ENCODE measurements at regions not wholly inside any gene's neighbourhood (a gene's known extent, or its start where the extent isn't known, plus 50 kb on each side); places are given as distances from the start of the nearest gene placed in this dataset.
A peak's percentile ranks its signal among the peaks of the same experiment; 100 is the strongest.

GRCh38 chr2:145687442-145688134 lies 1167.7 kb upstream of the ZEB2 start:
- no peak overlapping the region for H3K4me3 ChIP-seq (ENCODE audit: low read depth, low read length)

GRCh38 chr2:145685383-145686050 lies 1165.6 kb upstream of the ZEB2 start:
- H3K4me1 ChIP-seq (ENCODE audit: control insufficient read depth, insufficient read depth, low read length) = no peaks in the 10 kb centered on the region
- H3K27me3 ChIP-seq (ENCODE audit: control insufficient read depth, insufficient read depth, low read length) = no peaks in the 10 kb centered on the region
- H3K27ac ChIP-seq (ENCODE audit: low read depth, low read length) = no peak overlapping the region
- no peak for DNase-seq (ENCODE audit: low read depth in 4 of 6, low spot score in 6 of 6)
- H3K36me3 ChIP-seq (ENCODE audit: control insufficient read depth, insufficient read depth, low read length) = no peaks in the 10 kb centered on the region
- WGBS (ENCODE audit: insufficient coverage) = 100% methylated on average over 1 of the region's 4 CpGs
- H3K9me3 ChIP-seq (ENCODE audit: control insufficient read depth, insufficient read depth, low read length) = no peaks in the 10 kb centered on the region
- no peak overlapping the region for H3K4me3 ChIP-seq (ENCODE audit: low read depth, low read length)

More at GRCh38 chr2:145687442-145688134, 1167.7 kb upstream of the ZEB2 start:
- Histone ChIP-seq H3K27ac (ENCODE audit: low read depth, low read length) (no peak overlapping the region), H3K9me3 (ENCODE audit: control insufficient read depth, insufficient read depth, low read length) (no peaks in the 10 kb centered on the region), H3K27me3 (ENCODE audit: control insufficient read depth, insufficient read depth, low read length) (no peaks in the 10 kb centered on the region), H3K4me1 (ENCODE audit: control insufficient read depth, insufficient read depth, low read length) (no peaks in the 10 kb centered on the region), H3K36me3 (ENCODE audit: control insufficient read depth, insufficient read depth, low read length) (no peaks in the 10 kb centered on the region)
- peak in 1 of 6 donors; percentile 4 for DNase-seq (ENCODE audit: low read depth in 4 of 6, low spot score in 6 of 6)
- WGBS (ENCODE audit: insufficient coverage) = no CpG with 5 or more reads among the region's 4 CpGs

DNA sequence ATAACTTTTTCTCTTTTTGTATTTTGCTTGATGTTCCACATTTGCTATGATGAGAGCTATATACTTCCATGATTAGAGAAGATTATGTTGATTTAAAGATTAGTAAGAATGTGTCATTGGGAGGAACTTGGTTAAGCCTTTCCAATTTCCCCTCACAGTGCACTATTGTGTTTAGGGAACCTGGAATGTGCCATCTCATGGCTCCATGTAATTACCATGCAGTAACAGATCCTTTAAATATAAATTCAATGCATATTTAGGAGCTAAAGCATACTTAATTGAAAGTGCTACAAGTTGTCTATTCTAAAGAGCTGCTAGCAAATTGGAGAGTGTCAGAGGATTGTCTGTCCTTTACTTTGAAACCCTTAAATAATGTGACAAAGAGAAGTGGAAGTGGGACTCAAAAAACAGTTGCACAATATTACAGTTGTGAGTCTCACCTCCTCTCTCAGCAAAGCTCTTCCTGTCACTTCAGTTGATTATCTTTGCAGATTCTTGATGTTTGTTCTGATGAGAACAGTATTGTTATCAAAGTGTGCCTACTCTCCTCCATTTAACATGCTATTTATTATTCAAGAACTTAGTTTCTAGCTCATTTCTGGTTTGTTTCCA lies 1162.7 kb upstream of the ZEB2 start:
- Histone ChIP-seq H3K4me1 (ENCODE audit: control insufficient read depth, insufficient read depth, low read length) (no peaks in the 10 kb centered on the region), H3K36me3 (ENCODE audit: control insufficient read depth, insufficient read depth, low read length) (no peaks in the 10 kb centered on the region), H3K9me3 (ENCODE audit: control insufficient read depth, insufficient read depth, low read length) (no peaks in the 10 kb centered on the region), H3K4me3 (ENCODE audit: low read depth, low read length) (no peak overlapping the region), H3K27ac (ENCODE audit: low read depth, low read length) (no peak overlapping the region), H3K27me3 (ENCODE audit: control insufficient read depth, insufficient read depth, low read length) (no peaks in the 10 kb centered on the region)
- DNase-seq (ENCODE audit: low read depth in 4 of 6, low spot score in 6 of 6) = no peak

GRCh38 chr2:145680276-145680675 lies 1160.4 kb upstream of the ZEB2 start:
- Histone ChIP-seq H3K27ac (ENCODE audit: low read depth, low read length) (no peak overlapping the region), H3K4me1 (ENCODE audit: control insufficient read depth, insufficient read depth, low read length) (no peaks in the 10 kb centered on the region), H3K36me3 (ENCODE audit: control insufficient read depth, insufficient read depth, low read length) (no peaks in the 10 kb centered on the region), H3K4me3 (ENCODE audit: low read depth, low read length) (no peak overlapping the region), H3K9me3 (ENCODE audit: control insufficient read depth, insufficient read depth, low read length) (no peaks in the 10 kb centered on the region), H3K27me3 (ENCODE audit: control insufficient read depth, insufficient read depth, low read length) (no peaks in the 10 kb centered on the region)
- no CpG with 5 or more reads among the region's 2 CpGs for WGBS (ENCODE audit: insufficient coverage)
- DNase-seq (ENCODE audit: low read depth in 4 of 6, low spot score in 6 of 6) = no peak

GRCh38 chr2:145677371-145677770 lies 1157.5 kb upstream of the ZEB2 start:
- no peaks in the 10 kb centered on the region for H3K9me3 ChIP-seq (ENCODE audit: control insufficient read depth, insufficient read depth, low read length)
- WGBS (ENCODE audit: insufficient coverage) = 100% methylated on average over 1 of the region's 2 CpGs
- DNase-seq (ENCODE audit: low read depth in 4 of 6, low spot score in 6 of 6) = no peak

GRCh38 chr2:145674705-145675104 lies 1154.8 kb upstream of the ZEB2 start:
- H3K27me3 ChIP-seq (ENCODE audit: control insufficient read depth, insufficient read depth, low read length) = no peaks in the 10 kb centered on the region
- no CpG with 5 or more reads among the region's 3 CpGs for WGBS (ENCODE audit: insufficient coverage)
- H3K27ac ChIP-seq (ENCODE audit: low read depth, low read length) = no peak overlapping the region
- DNase-seq (ENCODE audit: low read depth in 4 of 6, low spot score in 6 of 6) = no peak
- no peaks in the 10 kb centered on the region for H3K36me3 ChIP-seq (ENCODE audit: control insufficient read depth, insufficient read depth, low read length)
- no peaks in the 10 kb centered on the region for H3K9me3 ChIP-seq (ENCODE audit: control insufficient read depth, insufficient read depth, low read length)
- H3K4me1 ChIP-seq (ENCODE audit: control insufficient read depth, insufficient read depth, low read length) = no peaks in the 10 kb centered on the region
- no peak overlapping the region for H3K4me3 ChIP-seq (ENCODE audit: low read depth, low read length)

More at GRCh38 chr2:145677371-145677770, 1157.5 kb upstream of the ZEB2 start:
- Histone ChIP-seq H3K4me3 (ENCODE audit: low read depth, low read length) (no peak overlapping the region), H3K4me1 (ENCODE audit: control insufficient read depth, insufficient read depth, low read length) (no peaks in the 10 kb centered on the region), H3K27ac (ENCODE audit: low read depth, low read length) (no peak overlapping the region), H3K27me3 (ENCODE audit: control insufficient read depth, insufficient read depth, low read length) (no peaks in the 10 kb centered on the region), H3K36me3 (ENCODE audit: control insufficient read depth, insufficient read depth, low read length) (no peaks in the 10 kb centered on the region)

GRCh38 chr2:145669301-145669700 lies 1149.4 kb upstream of the ZEB2 start:
- Histone ChIP-seq H3K27ac (ENCODE audit: low read depth, low read length) (no peak overlapping the region), H3K4me3 (ENCODE audit: low read depth, low read length) (no peak overlapping the region)
- no CpG with 5 or more reads among the region's 1 CpG for WGBS (ENCODE audit: insufficient coverage)

GRCh38 chr2:145666552-145666951 lies 1146.6 kb upstream of the ZEB2 start:
- H3K36me3 ChIP-seq (ENCODE audit: control insufficient read depth, insufficient read depth, low read length) = no peaks in the 10 kb centered on the region
- no peak overlapping the region for H3K27ac ChIP-seq (ENCODE audit: low read depth, low read length)
- H3K9me3 ChIP-seq (ENCODE audit: control insufficient read depth, insufficient read depth, low read length) = no peaks in the 10 kb centered on the region
- no peak overlapping the region for H3K4me3 ChIP-seq (ENCODE audit: low read depth, low read length)
- no peaks in the 10 kb centered on the region for H3K4me1 ChIP-seq (ENCODE audit: control insufficient read depth, insufficient read depth, low read length)
- 90% methylated on average over 1 of the region's 3 CpGs for WGBS (ENCODE audit: insufficient coverage)
- no peaks in the 10 kb centered on the region for H3K27me3 ChIP-seq (ENCODE audit: control insufficient read depth, insufficient read depth, low read length)
- no peak for DNase-seq (ENCODE audit: low read depth in 4 of 6, low spot score in 6 of 6)

More at GRCh38 chr2:145669301-145669700, 1149.4 kb upstream of the ZEB2 start:
- Histone ChIP-seq H3K36me3 (ENCODE audit: control insufficient read depth, insufficient read depth, low read length) (no peaks in the 10 kb centered on the region), H3K27me3 (ENCODE audit: control insufficient read depth, insufficient read depth, low read length) (no peaks in the 10 kb centered on the region), H3K4me1 (ENCODE audit: control insufficient read depth, insufficient read depth, low read length) (no peaks in the 10 kb centered on the region), H3K9me3 (ENCODE audit: control insufficient read depth, insufficient read depth, low read length) (no peaks in the 10 kb centered on the region)
- no peak for DNase-seq (ENCODE audit: low read depth in 4 of 6, low spot score in 6 of 6)

- Histone ChIP-seq H3K9me3 (ENCODE audit: control insufficient read depth, insufficient read depth, low read length) (no peaks in the 10 kb centered on the region), H3K27me3 (ENCODE audit: control insufficient read depth, insufficient read depth, low read length) (no peaks in the 10 kb centered on the region), H3K4me1 (ENCODE audit: control insufficient read depth, insufficient read depth, low read length) (no peaks in the 10 kb centered on the region), H3K4me3 (ENCODE audit: low read depth, low read length) (no peak overlapping the region), H3K36me3 (ENCODE audit: control insufficient read depth, insufficient read depth, low read length) (no peaks in the 10 kb centered on the region), H3K27ac (ENCODE audit: low read depth, low read length) (no peak overlapping the region)
- no peak for DNase-seq (ENCODE audit: low read depth in 4 of 6, low spot score in 6 of 6)
- no CpG with 5 or more reads among the region's 3 CpGs for WGBS (ENCODE audit: insufficient coverage)
Observed at GRCh38 chr2:145657265-145657664, 1137.3 kb upstream of the ZEB2 start.
